Lung microvascular endothelial cell (primary cell): ENCODE measurements at regions not wholly inside any gene's neighbourhood (a gene's known extent, or its start where the extent isn't known, plus 50 kb on each side); places are given as distances from the start of the nearest gene placed in this dataset.
"Not testable (repeated sequence)": the region's sequence is repeated elsewhere in the genome, so short reads cannot be mapped to it uniquely, and the experiment has no call there.

Source experiments
- DNase-seq, 2 donors: peaks; one replicate each; pipeline versions ENCODE4 v3.0.0 to v3.0.0-alpha.2; 2010; ENCODE audit warnings: low read depth in 2 of 2

DNA sequence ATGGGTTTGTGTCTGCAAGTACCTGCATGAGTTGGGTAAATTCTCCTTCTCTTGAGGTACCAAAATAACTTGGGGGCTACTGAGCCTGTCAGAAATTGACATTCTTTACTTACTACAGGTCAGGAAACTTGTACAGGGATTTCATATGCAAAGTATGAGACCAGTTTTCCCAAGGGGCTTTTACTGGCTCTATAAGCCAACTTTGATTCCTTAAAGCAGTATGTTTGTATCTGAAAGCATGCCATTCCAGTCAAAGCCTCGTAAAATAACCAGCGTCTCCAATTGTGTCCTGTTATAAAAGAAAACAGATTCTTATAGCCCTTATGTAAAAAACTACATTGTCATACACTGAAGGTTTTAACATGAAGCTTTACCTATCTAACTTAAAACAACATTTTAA is 90.2 kb downstream of the ZNF467 start:
- no peak for DNase-seq

DNA sequence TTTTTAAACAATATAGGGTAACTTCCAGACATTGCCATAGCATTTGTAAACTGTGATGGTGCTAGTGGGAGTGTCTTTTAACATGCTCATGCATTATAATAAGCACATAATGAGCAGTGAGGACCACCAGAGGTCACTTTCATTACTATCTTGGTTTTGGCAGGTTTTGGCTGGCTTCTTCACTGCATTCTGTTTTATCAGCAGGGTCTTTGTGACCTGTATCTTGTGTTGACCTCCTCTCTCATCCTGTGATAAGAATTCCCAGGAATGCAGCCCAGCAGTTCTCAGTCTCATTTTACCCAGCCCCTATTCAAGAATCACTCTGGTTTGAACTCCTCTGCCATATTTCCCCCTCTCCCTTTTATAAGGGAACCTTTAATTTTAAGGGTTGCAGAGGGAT is 91.3 kb downstream of the ZNF467 start:
- no peak for DNase-seq

DNA sequence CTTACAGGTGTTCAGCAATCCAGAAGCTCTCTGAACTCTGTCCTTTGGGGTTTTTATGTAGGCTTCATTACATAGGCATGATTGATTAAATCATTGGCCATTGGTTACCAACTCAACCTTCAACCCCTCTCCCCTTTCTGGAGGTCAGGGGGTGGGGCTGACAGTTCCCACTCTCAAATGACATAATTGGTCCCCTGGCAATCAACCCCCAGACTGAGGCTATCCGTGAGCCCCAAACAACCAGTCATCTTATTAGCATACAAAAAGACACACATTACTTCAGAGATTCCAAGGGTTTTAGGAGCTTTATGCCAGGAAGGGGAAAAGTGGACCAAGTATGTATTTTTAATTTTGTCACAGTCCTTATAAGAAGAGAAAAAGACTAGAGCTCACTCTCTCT is 92.1 kb downstream of the ZNF467 start:
- DNase-seq: no peak

DNA sequence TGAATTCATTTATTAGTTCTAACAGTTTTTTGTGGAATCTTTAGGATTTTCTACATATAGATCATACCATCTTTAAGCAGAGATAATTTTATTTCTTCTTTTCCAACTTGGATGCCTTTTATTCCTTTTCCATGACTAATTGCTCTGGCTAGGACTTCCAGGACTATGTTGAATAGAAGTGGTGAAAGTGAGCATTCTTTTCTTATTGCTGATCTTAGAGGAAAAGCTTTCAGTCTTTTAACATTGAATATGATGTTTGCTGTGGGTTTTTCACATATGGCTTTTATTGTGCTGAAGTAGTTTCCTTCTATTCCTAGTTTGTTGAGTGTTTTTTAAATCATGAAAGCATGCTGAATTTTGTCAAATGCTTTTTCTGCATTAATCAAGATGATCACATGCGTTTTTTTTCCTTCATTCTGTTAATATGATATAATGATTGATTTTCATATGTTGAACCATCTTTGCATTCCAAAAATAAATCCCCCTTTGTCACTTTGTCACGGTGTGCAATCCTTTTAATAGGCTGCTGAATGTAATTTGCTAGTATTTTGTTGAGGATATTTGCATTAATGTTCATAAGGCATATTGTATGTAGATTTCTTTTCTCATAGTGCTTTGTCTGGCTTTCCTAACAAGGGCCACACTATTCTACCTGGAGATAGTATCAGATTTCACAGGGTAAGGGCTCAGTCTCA is 92.9 kb downstream of the ZNF467 start:
- DNase-seq: no peak

DNA sequence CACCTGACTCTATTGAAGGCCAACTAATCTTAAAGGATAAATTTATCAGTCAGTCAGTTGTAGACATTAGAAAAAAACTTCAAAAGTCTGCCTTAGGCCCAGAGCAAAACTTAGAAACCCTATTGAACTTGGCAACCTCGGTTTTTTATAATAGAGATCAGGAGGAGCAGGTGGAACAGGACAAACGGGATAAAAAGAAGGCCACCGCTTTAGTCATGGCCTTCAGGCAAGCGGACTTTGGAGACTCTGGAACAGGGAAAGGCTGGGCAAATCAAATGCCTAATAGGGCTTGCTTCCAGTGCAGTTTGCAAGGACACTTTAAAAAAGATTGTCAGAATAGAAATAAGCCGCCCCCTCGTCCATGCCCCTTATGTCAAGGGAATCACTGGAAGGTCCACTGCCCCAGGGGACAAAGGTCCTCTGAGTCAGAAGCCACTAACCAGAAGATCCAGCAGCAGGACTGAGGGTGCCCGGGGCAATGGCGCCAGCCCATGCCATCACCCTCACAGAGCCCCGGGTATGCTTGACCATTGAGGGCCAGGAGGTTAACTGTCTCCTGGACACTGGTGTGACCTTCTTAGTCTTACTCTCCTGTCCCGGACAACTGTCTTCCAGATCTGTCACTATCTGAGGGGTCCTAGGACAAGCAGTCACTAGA is 98.5 kb downstream of the ZNF467 start:
- DNase-seq: not testable (repeated sequence)

DNA sequence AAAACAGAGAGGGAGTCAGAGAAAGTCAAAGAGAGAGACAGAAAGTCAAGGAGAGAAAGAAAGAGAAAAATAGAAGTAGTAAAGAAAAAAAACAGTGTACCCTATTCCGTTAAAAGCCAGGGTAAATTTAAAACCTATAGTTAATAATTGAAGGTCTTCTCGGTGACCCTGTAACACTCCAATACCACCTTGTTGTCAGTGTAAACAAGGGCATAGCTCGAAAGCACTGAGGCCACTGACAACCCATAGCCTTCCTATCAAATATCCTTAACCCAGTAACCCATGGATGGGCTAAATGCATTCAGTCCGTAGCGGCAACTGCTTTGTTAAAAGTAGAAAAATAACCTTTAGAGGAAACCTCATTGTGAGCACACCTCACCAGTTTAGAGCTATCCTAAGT is 100.4 kb downstream of the ZNF467 start:
- DNase-seq: no peak

DNA sequence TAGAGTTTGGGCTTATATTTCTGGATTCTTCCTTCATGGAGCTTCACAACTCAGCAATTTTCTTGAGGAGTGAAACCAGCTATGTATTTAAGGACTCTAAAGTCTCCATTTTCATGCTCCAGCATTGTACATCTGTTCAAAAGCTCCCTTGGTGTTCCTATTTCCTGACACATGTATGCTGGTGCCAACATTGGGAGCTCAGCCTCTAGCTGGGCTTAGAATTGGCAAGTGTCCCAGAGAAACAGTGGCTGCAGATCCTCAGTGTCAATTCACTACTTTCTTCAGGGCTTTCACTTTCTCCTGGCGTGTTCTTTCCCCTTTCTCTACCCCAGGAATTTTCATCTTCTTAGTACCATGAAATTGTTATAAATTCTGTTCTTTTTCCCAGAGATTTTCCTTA is 103.1 kb downstream of the ZNF467 start:
- peak; percentile 38 to 40 for DNase-seq

DNA sequence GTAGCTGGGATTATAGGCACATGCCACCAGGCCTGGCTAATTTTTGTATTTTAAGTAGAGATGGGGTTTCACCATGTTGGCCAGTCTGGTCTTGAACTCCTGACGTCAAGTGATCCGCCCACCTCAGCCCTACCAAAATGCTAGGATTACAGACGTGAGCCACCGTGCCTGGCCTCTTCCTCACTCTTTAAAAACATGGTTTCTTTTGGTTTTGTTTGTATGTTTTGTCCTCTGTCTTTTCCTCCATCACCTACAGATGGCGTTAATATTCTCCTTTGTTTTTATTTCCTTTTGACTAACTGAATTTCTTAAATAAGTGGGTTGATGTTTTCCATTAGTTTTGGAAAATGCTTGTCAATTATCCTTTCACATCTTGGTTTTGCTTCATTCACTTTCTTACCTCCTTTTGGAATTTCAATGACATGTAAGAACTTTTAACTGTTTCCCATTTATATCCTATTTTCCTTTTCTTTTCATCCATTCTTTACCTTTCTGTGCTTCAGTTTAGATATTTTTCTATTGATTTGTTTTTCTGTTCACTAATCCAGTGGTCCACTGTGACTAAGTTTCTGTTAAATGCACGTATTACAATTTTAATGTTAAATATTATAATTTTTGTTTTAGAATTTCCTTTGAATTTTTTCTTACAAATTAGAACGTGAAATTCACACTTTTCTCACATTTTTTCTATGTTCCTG is 104.1 kb downstream of the ZNF467 start:
- DNase-seq: peak; percentile 22 to 35

DNA sequence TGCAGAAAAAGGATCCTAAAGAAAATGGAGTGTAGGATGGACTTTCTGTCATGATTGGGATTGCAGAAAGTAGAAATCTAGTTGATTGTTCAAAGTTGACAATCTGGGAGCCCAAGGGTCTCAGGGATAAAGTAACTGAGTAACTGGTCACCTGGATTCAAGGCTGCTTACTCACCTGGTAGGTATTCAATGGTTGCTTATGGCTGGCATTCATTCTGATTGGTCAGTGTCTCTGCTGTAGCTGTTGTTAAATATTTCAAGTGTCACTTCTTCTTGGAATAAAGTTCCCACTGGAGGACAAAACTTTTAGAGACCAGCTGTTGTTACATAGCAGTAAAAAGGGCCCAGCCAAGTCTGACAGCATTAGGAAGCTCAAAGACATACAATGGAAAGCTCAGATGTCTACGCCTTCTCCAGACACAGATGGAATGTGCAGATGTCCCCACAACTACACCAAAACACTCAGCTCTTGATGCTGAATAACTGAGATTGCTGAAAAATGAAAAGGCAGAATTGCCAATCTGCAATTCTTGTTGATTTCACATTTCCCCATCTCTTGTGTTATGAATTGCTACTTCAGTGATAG is 106.9 kb downstream of the ZNF467 start:
- no peak for DNase-seq

DNA sequence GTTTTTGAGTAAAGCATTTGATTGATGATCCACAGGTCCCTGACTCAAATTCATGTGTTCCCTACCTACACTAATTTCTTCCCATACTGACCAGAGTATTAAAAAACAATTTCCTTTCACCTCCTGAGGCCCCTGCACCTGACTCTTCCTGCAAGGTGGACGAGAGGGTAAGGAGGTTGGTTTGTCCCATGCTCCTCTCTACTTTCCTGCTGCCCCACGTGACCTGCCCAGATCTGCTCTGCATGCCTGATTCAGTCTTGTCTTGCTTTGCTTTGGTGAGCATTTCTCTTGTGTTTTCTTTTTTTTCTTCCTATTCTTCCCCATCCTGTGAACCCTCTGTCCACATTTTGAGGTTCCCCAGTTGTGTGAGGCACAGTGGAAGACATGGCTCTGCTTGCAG is 107.8 kb downstream of the ZNF467 start:
- DNase-seq: not testable (repeated sequence)

DNA sequence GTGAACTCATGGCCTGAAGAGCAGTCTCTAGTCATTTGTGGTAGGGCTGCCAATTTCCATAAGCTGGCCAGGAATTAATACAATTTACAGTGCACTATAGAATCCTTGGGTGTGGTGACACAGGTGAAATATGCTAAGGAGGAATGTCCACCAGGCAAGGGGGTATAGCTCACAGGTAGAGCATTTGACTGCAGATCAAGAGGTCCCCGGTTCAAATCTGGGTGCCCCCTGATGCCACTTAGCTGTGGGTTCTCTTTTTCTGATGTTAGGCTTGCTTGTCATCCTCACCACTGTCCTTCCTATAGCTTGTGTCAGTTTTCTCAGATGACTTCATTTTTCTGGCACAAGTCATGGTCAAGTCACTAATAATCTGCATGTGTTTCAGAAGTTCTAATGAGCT is 108.7 kb downstream of the ZNF467 start:
- no peak for DNase-seq

DNA sequence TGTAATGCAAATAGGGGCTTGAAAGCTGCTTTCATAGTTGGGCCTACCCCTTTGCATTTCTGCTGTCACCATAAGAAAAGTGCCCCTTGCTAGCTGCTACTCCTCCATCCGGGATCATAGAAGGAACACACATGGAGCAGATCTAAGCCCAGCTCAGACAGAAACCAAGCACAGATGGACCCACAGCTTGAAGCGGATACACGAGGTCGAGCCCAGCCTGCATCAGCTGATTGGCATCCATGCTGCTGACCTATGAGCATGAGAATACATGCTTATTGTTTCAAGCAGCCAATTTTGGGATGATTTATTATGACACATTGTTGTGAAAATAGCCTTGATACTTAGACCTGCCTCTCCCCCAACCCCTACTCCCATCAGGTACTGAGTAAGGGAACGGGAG is 109.2 kb downstream of the ZNF467 start:
- DNase-seq: no peak

DNA sequence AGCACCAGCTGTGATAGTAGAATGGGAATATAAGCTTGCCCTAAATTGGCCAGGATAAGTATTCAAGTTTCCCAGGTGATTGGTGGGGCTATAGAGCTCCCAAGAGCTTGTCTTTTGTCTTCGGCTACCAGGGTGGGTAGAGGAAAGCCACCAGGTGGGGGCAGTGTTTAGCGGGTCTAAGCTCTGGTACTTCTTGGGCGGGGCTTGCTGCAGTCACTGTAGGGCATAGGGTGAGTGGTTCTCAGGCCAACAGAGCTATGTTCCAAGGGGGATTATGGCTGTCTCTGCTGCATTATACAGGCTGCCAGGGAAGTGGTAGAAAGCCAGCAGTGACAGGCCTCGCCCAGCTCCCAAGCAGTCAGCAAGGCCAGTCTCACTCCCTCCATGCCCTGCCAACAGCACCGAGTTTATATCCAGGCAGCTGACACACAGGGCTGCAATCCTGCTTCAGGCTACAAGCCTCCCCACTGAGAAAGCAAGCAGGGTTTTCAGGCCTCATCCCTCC is 110.7 kb downstream of the ZNF467 start:
- DNase-seq: peak; percentile 61 to 80

DNA sequence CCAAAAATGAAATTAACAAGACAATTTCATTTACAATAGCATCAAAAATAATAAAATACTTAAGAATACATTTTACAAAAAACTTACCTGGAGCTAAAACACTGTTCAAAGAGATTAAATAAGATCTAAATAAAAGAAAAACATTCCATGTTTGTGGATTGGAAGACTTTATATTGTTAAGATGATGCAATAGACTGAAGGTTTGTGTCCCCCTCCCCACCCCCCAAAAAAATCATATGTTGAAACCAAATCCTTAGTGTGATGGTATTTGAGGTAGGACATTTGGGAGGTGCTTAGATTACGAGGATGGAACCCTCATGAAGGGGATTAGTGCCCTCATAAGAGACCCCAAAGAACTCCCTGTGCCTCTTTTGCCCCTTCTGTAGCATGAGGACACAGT is 117.6 kb downstream of the ZNF467 start:
- no peak for DNase-seq

DNA sequence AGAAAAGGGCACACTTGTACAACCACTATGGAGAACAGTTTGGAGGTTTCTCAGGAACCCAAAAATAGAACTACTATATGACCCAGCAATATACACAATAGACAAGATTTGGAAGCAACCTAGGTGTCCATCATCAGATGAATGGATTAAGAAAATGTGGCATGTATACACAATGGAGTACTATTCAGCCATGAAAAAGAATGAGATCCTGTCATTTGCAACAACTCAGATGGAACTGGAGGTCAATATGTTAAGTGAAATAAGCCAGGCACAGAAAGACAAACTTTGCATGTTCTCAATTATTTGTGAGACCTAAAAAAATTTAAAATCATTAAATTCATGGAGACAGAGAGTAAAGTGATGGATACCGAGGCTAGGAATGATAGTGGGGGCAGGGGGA is 118.8 kb downstream of the ZNF467 start:
- no peak for DNase-seq

DNA sequence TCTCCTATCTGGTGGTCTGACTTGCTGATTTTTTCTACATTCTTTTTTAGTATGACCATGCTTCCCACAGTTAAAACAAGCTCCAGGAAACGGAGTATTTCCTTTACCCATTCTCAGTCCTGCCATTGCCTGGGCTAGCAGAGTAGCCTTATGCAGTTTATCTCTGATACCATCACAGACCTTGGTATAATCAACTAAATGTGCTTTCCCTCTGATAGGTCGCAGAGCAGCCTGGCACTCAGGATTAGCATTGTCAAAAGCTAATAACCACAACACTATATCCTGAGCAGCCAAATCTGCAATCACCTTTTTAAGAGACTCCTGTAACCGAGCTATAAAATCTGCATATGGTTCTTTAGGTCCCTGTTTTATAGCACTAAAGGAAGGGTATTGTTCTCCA is 123.2 kb downstream of the ZNF467 start:
- DNase-seq: peak in 1 of 2 donors; percentile 47

DNA sequence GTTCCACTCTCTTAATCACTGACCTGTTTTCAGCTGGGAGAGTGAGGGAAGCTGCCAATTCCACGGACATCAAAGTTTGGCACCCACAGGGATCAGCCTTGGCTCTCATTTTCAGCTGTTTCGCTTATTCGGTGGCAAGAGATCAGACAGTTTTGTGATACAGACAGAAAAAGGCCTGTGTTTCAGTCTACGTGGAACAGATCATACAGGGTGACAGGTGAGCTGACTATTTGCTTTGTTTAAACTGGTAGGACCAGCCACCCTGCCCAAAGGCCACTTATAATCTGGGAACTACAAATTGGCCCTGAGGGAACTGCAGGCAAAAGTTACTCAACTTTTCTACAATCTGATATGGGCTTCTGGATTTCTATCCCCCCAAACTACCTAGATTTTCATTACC is 128.6 kb downstream of the ZNF467 start:
- DNase-seq: no peak

DNA sequence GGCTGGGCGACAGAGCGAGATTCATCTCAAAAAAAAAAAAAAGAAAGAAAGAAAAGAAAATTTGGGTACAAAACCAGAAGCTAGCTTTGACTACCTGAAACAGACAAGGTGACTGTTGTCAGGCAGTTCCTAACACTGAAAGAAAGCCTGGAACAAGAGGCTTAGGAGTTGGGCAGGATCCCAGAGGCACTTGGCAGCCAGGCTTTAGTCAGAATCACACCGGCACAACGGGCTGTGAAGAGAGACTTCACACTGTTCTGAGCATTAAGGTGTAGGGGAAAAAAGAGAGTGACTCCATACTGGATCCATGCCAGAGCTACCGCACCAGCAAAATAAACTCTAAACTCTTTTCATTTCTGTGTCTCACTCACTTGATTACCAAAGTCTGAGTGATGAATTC is 130.8 kb downstream of the ZNF467 start:
- DNase-seq: no peak

DNA sequence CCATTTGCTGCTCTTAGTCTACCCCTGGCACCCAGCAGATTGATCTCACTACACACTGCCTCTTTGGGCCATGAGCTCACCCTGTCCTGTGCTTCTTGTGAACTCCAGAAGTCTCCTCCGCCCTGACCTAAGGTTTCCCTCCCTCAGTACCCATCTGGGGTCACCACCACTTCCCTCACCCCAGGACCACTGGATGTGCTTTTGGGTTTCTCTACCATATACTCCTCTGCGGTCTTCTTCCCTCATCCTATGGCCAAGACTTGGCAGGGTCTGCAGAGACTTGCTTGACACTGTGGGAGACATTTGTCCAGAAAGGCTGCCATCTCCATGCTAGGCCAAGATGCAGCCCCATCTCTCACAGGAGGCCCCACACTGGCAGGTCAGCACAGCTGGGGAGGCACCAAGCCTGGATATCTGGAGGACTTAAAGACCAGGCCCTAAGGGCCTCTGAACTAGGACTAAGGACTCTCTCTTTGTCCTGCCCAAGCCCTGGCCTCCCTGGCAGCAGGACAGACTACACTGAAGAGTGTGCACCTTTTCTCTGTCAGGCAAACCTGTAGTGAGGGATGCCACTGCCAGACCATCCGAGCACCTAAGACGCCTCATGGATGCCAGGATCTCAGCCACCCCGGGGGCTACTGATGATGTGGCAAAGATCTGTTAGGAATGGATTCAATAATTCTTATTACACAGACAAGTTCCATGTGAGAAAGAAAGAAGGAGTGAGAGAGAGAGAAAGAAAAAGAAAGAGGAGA is 134.6 kb downstream of the ZNF467 start:
- DNase-seq: no peak

DNA sequence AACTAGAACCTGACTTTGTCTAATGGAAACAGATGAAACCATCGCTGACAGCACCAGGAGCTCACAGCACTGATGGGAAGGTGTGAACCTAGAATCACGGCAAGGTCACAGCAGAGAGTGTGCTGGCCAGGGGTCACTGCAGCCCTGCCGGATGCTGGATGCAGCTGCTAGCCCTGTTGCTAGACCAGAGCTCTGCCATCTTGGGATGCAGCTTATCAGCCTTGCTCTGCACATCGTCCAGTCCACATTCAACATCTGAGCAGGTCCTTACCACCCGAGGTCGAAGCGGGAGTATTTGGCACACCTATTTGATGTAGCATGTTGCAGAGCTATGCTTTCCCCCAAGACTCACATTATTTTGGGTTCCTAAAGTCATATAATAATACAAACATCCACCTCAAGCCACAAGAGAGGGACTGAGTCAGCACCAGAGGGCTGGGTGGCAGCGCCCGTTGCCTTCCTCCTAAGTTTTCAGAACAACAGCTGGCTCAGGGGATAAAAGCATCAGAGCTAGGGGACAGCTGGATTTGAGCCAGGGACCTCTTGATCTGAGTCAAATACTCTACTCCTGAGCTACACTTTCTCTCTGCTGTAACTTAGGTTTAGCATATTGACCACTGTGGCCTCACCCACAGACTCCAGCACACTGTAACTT is 135.3 kb downstream of the ZNF467 start:
- no peak for DNase-seq
